ENCODE measurements at regions not wholly inside any gene's neighbourhood (a gene's known extent, or its start where the extent isn't known, plus 50 kb on each side); places are given as distances from the start of the nearest gene placed in this dataset.

DNA sequence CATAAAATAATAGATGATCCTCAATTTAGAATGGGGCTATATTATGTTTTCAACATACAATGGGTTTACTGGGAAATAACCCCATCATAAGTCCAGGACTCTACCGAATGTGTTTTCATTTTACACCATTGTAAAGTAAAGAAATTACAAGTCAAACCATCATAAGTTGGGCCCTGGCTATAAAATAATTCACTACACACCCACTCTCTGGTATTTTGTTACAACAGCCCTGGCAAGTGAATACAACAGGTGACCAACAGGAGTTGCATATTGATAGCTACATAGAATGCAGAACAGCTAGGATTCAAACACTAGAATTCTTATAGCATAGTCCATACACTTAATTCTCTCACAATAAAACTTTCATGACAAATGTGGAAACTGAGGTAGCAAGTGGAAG is 673.0 kb upstream of the CA10 start:
- TF ChIP-seq, protein P1, sequence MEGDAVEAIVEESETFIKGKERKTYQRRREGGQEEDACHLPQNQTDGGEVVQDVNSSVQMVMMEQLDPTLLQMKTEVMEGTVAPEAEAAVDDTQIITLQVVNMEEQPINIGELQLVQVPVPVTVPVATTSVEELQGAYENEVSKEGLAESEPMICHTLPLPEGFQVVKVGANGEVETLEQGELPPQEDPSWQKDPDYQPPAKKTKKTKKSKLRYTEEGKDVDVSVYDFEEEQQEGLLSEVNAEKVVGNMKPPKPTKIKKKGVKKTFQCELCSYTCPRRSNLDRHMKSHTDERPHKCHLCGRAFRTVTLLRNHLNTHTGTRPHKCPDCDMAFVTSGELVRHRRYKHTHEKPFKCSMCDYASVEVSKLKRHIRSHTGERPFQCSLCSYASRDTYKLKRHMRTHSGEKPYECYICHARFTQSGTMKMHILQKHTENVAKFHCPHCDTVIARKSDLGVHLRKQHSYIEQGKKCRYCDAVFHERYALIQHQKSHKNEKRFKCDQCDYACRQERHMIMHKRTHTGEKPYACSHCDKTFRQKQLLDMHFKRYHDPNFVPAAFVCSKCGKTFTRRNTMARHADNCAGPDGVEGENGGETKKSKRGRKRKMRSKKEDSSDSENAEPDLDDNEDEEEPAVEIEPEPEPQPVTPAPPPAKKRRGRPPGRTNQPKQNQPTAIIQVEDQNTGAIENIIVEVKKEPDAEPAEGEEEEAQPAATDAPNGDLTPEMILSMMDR (IDR thresholded peaks at IDR 0.05; ENCODE audit: low read depth, low read length, poor library complexity, severe bottlenecking) = no peak
- no peak for TF ChIP-seq EZH2phosphoT487 (IDR thresholded peaks at IDR 0.05; ENCODE audit: borderline replicate concordance, low read length)
